Globus pallidus (tissue), 1 donor: ENCODE measurements at regions not wholly inside any gene's neighbourhood (a gene's known extent, or its start where the extent isn't known, plus 50 kb on each side); places are given as distances from the start of the nearest gene placed in this dataset.
A peak's percentile ranks its signal among the peaks of the same experiment; 100 is the strongest.
"Not testable (repeated sequence)": the region's sequence is repeated elsewhere in the genome, so short reads cannot be mapped to it uniquely, and the experiment has no call there.

Source experiments
- DNase-seq: peaks from one replicate; pipeline ENCODE4 v3.0.0-alpha.2; 2015; ENCODE audit warnings: low spot score

DNA sequence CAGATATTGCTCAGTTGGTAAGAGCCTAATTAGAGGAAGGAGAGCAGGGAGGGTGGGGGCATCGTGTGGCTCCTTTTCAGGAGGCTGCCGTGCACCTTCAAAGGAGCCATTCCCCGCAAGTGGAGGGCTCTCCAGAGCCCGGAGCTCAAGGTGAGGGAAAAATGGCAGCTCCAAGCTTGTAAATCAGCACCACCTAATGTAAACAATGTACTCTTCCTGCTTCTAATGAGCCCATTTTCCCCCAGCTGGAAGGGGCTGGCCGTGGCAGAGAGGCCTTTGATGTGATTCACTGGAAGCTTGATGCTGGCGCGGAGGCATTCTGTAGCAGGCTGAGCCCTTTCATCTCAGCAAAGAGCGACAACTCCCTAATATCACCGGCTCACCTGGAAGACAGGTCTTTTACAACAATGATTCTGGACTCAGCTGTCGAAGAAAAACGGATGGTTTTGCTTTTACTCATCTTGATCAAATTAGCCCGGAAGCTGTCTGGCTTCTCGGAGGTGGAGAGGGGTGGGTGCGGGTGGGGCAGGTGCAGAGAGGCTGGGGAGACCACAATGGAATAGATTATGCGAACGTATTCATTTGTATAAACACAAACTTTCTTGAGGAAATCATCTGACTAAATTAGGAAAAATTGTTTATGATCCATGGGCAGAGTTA is 112.5 kb downstream of the RRAGC start:
- no peak for DNase-seq

DNA sequence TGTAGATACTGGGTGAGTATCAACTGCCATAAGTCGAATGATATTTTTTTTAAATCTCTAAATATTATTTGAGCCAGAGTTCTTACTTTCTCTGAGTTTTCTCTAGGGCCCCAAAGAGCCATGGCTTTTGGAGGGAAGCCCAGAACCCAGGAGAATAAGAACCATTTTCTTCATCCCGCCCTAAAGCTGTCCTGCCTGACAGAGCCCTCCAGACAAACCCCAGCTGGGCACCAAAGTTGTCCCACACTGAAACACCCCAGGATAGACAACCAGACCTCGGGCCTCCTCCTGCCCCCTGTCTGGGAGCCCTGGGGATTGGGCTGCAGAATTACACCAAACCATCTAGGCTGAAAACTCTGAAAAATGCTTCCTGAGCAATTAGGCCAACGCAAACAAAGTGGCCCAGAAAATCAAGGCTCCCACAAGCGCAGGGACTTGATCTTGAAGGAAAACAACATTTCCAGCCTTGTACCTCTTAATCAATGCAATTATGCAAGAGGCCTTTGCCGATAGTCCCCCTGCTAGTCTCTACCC is 113.1 kb downstream of the RRAGC start:
- no peak for DNase-seq

DNA sequence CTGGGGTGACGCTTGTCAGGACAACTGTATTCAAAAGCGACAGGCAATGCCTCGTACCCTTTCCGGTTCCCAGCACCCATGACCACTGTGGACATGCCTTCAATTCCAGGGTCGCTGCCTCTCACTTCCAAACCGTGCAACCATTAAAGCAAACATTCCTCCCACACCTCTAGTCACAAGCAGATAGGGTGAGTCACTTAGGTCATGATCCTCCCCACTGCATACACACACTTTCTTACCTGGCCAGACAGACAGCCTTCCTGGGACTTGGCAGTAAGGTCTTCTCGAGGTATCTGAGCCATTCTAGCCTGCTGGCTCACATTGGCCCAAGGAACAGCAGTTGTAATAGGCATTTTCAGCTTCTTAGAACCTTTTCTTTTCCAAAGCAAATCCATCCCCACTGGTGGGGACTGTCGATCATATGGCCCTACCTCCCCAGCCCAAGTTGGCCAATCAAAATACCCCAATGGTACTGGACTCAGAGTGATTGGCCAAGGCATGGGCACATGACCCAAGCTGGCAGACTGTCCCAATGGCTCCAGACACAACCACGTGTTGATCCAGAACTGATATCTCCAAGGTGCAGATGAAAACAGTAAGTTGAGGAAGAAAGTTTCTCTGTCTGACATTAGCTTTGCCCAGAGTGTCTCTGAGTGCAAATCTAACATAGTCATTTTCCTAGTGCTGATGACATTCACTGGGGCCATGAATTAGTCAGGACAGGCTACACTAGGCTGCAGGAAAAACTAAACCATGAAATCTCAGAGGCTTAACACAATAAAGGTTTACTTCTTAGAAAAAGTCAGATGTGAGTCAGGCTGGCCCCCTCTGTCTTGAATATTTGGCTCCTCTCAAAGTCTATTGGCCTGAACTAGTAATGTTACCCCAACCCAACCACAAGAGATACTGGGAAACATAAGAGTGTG is 113.8 kb downstream of the RRAGC start:
- no peak for DNase-seq

DNA sequence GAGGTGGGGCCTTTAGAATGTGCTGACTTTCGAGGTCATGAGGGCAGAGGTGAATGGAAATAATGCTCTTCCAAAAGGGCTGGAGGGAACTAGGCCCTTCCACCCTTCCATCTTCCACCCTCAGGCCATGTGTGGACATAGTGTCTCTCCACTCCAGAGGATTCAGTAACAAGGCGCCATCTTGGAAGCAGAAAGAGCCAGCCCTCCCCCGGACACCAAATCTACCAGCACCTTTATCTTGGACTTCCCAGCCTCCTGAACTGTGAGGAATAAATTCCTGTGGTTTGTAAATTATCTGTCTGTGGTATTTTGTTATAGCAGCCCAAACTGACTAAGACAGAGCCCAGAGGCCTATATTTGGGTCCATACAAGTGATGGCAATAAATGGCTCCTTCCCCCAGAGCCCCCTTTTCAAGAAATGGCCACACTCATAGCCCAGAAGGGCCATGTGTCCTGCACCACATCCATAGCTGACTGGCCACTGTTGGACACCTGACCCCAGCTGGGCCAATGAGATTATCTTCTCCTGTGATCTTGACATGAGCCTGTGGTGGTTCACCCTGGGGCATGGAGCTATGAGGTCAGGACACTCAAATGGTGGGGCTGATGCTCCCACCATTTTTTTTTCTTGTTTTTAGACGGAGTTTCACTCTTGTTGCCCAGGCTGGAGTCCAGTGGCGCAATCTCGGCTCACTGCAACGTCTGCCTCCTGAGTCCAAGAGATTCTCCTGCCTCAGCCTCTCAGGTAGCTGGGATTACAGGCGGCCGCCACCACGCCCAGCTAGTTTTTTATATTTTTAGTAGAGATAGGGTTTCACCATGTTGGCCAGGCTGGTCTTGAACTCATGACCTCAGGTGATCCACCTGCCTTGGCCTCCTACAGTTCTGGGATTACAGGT is 114.9 kb downstream of the RRAGC start:
- DNase-seq = no peak

DNA sequence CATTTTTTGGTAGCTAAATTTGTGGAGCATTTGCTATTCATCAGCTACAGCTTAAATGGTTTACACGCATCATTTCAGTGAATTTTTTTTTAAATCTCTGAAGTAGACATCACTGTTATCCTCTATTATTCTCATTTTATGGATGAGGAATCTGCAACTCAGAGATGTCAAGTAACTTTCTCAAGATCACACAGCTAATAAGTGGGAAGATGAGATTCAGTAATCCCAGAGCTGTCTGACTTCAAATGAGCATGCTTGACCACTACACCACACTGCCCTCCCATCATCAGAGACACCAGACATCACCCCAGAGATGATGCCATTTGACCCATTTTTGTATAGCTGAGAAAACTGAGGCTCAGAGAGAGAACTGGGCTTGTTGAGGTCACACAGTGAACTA is 116.4 kb downstream of the RRAGC start:
- no peak for DNase-seq

DNA sequence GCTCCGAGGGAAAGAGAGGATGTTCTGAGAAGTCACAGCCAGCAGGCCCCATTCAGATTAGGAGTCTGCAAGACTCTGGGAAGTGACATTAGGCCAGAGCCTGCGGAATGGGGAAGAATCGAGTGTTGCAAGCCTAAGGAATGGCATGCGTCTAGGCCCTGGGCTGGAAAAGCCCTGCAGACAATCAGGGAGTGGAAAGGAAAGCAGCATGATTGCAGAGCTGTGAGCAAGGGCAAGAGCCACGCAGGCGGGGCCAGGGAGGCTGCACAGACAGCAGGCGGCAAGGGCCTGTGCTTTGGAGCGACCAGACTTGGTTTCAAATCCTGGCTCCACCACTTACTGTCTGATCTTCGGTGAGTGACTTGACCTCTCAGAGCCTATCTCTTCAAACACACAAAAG is 118.2 kb downstream of the RRAGC start:
- no peak for DNase-seq

DNA sequence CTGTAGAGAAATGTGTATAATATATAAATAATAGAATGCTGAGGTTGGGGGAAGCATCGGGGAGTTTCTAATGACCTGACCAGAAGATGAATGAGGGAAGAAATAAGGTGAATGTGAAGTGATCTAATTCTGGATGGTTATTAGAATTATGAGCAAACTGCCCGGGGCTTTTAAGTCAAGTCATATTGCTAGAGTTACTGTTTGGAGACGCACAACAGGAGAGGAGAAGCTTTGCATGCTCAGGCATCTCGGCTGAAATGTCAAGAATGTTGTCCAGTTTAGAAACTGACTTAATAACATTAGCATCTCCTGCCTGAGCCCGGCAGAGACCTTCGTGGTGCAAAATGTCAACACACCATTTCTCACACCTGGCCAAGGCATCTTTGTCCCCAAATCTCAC is 119.1 kb downstream of the RRAGC start:
- no peak for DNase-seq

DNA sequence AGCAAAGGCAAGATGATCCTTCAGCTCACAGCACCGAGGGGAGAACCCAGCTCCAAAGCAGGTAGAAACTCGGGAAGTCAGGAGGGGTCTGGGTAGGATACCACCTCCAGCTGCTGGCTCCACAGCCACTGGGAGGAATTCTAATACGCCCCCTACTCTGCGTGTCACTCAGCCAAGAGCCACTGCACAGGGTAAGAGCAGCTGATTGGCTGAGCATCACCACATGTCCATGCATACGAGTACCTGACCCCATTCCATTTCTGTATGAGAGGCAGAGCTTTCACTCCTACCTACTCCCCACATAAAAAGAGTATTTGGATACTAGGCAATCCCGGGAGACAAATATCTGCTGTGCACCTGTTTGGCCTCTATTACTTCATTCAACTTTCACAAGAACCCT is 121.4 kb downstream of the RRAGC start:
- no peak for DNase-seq

DNA sequence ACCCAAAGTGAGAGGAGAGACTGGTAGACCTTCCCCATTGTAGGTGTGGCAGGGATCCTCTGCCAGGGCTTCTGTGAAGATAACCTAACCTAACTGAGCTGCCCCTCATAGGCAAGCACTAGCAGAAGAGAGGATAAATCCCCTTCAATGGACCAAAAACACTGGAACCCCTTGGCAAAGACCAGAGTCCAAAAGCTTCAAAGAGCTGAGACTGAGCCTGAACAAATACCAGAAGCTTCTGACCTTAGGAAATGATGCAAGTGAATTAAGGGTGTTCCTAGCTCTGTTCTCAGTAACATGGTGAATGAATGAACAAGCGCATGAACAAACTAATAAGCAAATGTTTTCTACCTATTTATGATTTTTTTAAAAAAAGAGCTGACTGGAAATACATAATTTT is 123.2 kb downstream of the RRAGC start:
- DNase-seq = no peak

DNA sequence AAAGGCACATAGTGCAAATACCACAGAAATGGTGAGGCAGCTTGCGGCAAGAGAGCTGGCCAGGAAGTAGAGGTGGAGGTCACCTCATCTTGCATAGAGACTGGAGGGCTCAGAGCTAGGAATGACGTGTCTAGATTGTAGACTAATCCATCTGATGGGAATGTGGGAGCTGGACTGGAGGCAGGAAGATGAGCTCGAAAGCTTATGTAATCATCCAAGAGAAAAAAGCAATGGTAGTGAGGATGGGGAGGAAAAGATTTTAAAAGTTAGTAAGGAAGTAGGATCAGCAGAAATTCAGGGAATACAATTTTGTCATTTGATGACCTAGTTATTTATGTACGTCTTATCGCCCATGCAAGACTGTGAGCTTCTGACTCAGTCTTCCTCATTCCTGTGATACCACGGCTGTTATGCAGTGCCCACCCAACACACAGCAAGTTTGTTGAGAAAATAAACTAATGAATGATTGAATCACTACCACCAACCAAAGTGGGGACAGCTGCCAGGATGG is 123.9 kb downstream of the RRAGC start:
- no peak for DNase-seq

DNA sequence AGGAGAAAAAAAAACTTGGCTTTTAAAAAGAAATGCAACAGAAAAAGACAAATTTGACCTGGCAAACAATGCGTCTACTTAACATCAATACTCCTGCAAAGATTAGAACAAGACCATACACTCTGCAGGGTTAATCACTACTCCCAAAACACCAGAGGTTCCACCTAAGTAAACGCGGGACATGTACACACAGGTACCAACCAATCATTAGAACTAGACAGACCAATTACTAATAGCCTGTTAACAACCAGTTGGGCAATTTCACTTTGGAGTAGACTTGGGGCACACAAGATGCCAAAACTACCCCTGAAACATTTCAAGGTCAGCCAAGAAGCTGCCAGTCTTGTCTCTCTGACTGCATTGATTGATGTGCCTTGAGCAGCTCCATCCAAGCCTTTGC is 125.8 kb downstream of the RRAGC start:
- DNase-seq = no peak

DNA sequence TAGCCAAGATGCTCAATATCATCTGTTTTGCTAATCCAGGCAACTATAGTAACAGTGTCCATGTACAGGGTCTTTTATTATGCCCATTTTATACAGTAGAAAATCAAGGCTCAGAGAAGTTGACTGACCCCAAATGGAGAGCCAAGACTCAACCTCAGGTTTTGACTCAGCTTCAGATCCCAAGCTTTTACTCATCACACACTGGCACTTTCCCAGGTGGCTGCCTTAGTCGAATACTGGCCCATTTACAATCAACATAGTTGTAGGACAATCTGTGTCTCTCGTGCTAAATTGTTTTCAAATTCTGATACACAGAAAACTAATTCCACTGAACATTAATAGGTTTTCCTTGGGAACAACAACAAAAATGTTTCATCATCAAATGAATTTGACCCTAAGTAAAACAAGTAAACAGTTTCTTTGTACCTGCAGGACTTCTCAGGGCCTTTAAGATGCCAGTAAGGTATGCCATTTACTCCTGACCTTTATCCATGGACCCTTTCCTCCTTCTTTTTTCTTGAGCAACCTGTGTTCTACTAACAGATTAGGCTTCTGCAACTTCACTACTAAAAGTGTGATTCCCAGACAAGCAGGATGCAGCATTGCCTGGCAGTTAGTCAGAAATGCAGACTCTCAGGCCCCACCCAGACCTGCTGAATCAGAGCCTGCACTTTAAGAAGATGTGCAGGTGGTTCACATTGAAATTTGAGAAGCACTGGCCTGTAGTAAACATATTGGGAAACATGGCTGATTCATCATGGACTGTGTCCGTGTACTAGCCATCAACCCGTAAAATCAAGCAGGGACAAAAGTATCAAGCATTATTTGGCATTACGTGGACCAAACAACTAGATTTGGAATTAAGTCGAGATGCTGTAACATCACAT is 128.8 kb downstream of the RRAGC start:
- no peak for DNase-seq

DNA sequence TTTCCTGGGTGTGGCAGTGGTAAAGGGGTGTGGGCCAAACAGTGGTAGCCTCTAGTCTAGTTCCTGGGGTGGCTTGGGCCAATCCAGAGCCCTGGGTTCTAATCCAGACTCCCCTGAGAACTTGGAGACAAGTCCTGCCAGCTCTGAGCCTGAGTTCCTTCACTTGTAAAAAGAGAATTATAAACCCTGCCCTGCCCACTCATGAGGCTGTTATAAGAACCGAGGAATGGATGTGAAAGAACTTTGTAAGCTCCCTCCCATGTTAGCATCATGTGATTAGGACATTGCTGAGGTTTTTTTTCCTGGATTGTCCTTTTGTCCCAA is 131.0 kb downstream of the RRAGC start:
- DNase-seq = no peak

DNA sequence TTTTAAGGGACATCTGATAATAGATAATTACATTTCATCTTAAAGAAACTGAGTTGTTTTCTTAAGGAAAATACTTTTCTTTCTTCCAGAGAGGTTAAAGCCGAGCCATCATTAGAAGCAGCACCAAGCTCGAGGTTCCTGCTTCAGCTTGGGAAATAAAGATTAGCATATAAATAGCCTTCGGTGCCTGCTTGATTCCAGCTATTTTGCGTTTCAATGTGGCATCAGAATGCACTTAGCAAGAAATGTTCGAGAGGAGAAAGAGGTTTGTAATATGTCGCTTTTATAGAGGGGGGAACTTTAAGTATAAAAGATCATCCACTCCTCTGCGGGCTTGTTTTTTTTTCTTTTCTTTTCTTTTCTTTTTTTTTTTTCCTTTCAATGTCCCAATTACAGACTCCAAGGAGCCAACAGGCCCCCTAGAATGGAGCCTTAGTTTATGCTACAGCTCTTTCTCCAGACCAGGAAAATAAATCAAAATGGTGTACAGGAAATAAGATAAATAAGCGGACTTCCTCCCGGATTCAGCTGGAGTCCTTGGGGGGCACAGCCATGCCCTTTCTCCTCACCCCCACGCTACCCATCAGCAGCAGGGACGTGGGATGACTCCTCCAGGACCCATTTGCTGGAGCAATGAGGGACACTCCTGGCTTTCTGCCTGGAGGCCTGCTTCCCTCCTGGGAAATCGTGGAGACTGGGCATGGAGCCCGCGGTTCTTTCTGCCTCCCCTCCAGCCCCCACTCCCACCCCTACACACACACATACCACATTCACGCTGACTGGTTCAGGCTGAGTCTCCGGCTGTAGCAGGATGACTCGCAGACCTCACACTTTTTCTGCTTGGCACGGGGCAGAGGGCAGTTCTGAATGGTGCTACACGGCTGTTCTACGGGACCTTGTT is 131.6 kb downstream of the RRAGC start:
- peak; percentile 47 for DNase-seq

DNA sequence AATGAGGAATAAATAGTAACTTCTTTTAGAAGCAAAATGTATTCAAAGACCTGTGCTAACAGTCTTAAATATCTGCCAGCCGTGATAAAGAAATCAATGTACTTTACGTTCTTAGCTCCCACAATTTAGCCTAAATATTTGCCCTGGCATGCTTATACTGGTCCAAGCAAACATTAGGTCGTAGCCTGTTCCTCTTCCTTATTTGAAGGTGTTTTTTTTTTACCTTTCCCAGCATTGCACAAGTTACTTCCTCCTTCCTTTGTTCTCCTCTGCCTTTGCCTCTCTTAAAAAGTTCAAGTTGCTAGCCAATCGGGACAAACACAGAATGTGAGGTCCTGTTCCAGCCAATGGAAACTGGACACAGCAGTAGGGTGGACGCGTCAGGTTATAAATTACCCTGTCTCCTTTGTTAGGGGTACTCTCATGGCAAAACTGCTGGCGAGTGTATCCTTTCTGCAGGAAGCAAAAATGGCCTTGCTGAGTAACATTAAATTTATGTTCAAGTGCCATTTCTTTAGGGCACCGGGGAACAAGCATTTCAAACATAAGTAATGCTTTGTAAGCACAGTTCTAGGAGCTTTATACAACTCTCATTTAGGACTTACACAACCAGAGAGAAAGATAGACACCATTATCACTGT is 134.1 kb downstream of the RRAGC start:
- not testable (repeated sequence) for DNase-seq

DNA sequence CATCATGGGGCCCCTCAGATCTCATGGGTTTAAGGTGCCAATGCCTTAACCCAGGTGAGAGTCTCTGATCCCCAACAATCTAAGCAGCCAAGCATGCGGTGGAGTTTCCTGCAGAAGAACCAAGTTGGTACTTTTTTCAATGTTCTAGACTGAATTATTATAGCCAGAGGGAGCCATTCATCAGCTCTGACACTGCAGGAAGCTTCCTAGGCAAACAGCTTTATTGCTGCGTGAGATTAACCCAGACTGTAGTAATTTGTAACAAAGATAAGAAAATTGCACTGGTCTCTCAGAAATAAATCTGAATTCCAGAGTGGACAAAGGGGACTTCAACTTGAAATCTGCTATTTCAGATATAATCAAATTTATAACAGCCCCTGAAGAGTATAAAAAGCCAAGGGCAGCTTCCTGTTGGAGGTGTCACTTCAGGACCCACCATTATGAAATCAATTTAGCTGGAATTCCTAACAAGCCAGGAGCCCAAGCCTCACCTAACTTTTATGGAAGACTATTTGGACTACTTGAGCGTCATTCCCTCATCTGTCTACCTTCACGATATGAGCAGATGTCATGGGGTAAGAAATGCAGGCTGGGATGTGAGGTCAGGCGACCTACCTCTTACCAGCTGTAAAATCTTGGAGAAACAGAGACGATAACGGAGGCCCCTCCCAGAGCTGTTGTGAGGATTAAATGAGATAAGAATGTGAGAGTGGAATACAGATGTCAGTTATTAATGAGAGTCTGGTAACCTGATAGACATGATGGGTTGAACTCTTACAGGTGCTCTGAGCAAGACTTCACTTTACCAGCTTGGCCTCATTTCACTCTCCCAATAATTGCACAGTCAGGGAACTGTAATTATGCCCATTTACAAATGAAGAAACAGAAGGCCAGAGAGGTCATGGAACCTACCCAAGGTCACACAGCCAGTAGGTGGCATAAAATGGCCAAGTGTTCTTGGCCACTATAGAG is 135.1 kb downstream of the RRAGC start:
- DNase-seq = no peak

DNA sequence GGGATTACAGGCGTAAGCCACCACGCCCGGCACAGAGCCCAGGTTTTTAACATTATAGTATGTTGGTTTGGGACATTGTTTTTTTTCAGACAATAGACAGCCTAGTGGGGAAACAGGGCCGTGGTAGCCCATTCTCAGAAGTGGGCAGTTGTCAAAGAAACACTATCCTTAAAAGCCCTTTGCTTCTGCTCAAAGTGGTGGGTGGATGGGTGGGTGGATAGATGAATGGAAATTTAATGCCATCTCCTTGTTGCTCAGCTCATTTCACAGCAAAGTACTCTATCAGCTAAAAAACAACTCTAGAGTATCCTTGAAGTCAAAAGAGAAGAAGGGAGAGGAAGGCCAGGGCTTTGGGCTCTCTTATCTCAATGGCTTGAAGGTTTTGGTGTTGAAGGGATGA is 137.8 kb downstream of the RRAGC start:
- DNase-seq = no peak

DNA sequence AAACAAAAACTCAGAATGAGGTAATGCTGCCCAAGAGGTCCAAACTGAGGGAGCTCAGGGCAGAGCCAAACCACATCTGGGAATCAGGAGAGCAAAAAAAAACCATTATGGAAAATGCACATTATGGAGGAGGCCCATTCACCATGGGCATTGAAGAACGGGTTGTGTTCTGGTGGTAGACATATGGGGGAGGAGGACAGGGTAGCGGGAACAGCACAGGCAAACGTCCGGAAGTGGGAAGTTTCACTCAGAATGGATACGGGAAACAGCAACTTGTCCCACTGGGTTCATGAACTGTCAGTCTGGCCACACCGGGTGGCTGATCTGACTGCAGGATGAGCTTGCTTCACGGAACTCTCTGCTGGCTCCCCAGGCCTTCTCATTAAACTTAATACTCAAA is 139.7 kb downstream of the RRAGC start:
- DNase-seq = no peak
